HepG2 (cell line): ENCODE measurements at regions not wholly inside any gene's neighbourhood (a gene's known extent, or its start where the extent isn't known, plus 50 kb on each side); places are given as distances from the start of the nearest gene placed in this dataset.

Source experiments
- ATAC-seq: fragments of 200-7000 bp; cut with Tn5 transposase; 3 replicates; pipeline ENCODE4 v1.9.1; 2020; ENCODE audit warnings: mild to moderate bottlenecking, moderate library complexity
- BruUV-seq: library from RNA; stranded (reverse); fragments of 400-500 nt; replicated peaks from 2 replicates; lab custom pipeline; 2021; lab: Mats Ljungman, UMichigan
- CTCF ChIA-PET: fragments of 300-600 bp; formaldehyde crosslinking; extraction: SDS; loops from one replicate; lab custom pipeline; 2021; ENCODE audit warnings: low total read pairs, inconsistent platforms, low intra/inter-chr PET ratio; lab: Yijun Ruan, JAX
- POLR2A ChIA-PET: fragments of 350-600 bp; sonication (Branson Sonifier 250); formaldehyde crosslinking; loops from one replicate; lab custom pipeline; 2020; ENCODE audit warnings: antibody characterized with exemption, inconsistent platforms; lab: Yijun Ruan, JAX
- DNase-seq: peaks from one replicate; pipeline ENCODE4 v3.0.0-alpha.2; 2015; ENCODE audit warnings: low spot score
- FAIRE-seq: peaks from 3 replicates; lab custom pipeline; 2011; peaks lifted over from hg19 to GRCh38; lab: Jason Lieb, UNC
- H2AFZ ChIP-seq: one replicate; pipeline ENCODE4 v1.6.1; 2011; ENCODE audit warnings: low read length, inconsistent platforms
- H3K27ac ChIP-seq: fragments of 300-600 bp; 3 replicates; pipeline ENCODE4 v1.8.0; 2011; ENCODE audit warnings: mixed run types, mild to moderate bottlenecking, mixed read lengths, low read length, inconsistent platforms; ENCODE audit not compliant: insufficient read depth; ENCODE audit errors: extremely low read length
- H3K27me3 ChIP-seq, 2 experiments: fragments of 200-600 bp in 1 of 2; 2 replicates in 1 of 2; 3 replicates in 1 of 2; pipeline versions ENCODE4 v1.6.0 to v1.8.0; 2011; ENCODE audit warnings: low read length in 2 of 2, mild to moderate bottlenecking in 2 of 2, moderate library complexity in 2 of 2, inconsistent platforms in 1 of 2; ENCODE audit not compliant: insufficient read depth in 2 of 2, control insufficient read depth in 1 of 2
- H3K36me3 ChIP-seq, 2 experiments: fragments of 200-600 bp in 1 of 2; replicated peaks in 1 of 2; 2 replicates in 1 of 2; 3 replicates in 1 of 2; pipeline versions ENCODE4 v1.5.1 to v1.8.0; 2011; ENCODE audit warnings: low read length in 2 of 2, inconsistent platforms in 1 of 2; ENCODE audit not compliant: insufficient read depth in 2 of 2, control insufficient read depth in 1 of 2
- H3K4me1 ChIP-seq: 2 replicates; pipeline ENCODE4 v1.5.1; 2012; ENCODE audit warnings: low read length, inconsistent platforms; ENCODE audit not compliant: insufficient read depth
- H3K4me2 ChIP-seq: 2 replicates; pipeline ENCODE4 v1.6.0; 2011; ENCODE audit warnings: low read depth, low read length, inconsistent platforms
- H3K4me3 ChIP-seq, 3 experiments: fragments of 200-600 bp in 1 of 3; sonication (generic), shearing (Covaris generic) in 1 of 3; replicated peaks in 1 of 3; 2 replicates each; pipeline ENCODE4 v1.5.1; 2011 to 2016; ENCODE audit warnings: low read length in 3 of 3, inconsistent platforms in 2 of 3, low read depth in 2 of 3, mild to moderate bottlenecking in 2 of 3, control low read depth in 1 of 3, mixed read lengths in 1 of 3; ENCODE audit not compliant: insufficient read depth in 1 of 3
- H3K79me2 ChIP-seq: one replicate; pipeline ENCODE4 v1.6.1; 2011; ENCODE audit warnings: low read length, inconsistent platforms; ENCODE audit not compliant: insufficient read depth
- H3K9ac ChIP-seq: 2 replicates; pipeline ENCODE4 v1.6.0; 2011; ENCODE audit warnings: mild to moderate bottlenecking, low read depth, low read length, inconsistent platforms; ENCODE audit not compliant: insufficient read depth
- H3K9me3 ChIP-seq: 2 replicates; pipeline ENCODE4 v1.5.1; 2012; ENCODE audit warnings: mild to moderate bottlenecking, low read length
- H4K20me1 ChIP-seq: 2 replicates; pipeline ENCODE4 v1.6.0; 2011; ENCODE audit warnings: inconsistent platforms, mild to moderate bottlenecking, low read length, moderate library complexity; ENCODE audit not compliant: insufficient read depth
- ARID2 ChIP-seq: sonication (generic); formaldehyde crosslinking; IDR thresholded peaks from 2 replicates; pipeline ENCODE4 v1.8.1; 2022; ENCODE audit warnings: mild to moderate bottlenecking, missing genetic modification reagents, borderline replicate concordance
- CTCF ChIP-seq: sonication (generic); formaldehyde crosslinking; IDR thresholded peaks from 2 replicates; pipeline ENCODE4 v1.5.0; 2020; ENCODE audit warnings: mild to moderate bottlenecking, missing genetic modification reagents, moderate library complexity
- GMEB2 ChIP-seq: IDR thresholded peaks from 2 replicates; pipeline ENCODE4 v1.6.1; 2016; ENCODE audit warnings: missing biosample characterization, missing genetic modification reagents, low read depth
- MBNL3 ChIP-seq: fragments of 250-450 bp; sonication (Bioruptor Pico); conservative IDR thresholded peaks from 2 replicates; pipeline ENCODE4 v1.8.0; 2022; ENCODE audit warnings: mild to moderate bottlenecking, inconsistent platforms
- SMAD3 ChIP-seq: sonication (generic); formaldehyde crosslinking; IDR thresholded peaks from 2 replicates; pipeline ENCODE4 v1.4.0; 2020; ENCODE audit warnings: missing genetic modification reagents
- ZNF883 ChIP-seq: sonication (generic); formaldehyde crosslinking; IDR thresholded peaks from 2 replicates; pipeline ENCODE4 v1.5.1; 2020; ENCODE audit warnings: mild to moderate bottlenecking, missing genetic modification reagents; ENCODE audit errors: not compliant biosample characterization
- WGBS: methylation state at CpG from one replicate; pipeline ENCODE4 v1.1.6; 2017; ENCODE audit warnings: low lambda C conversion rate; 5-methylcytosine and 5-hydroxymethylcytosine counted together
- in situ Hi-C: cut with HindIII; loops from 2 replicates; pipeline ENCODE4 v1.10.0; 2017; ENCODE audit warnings: low pct_unique_long_range_greater_than_20kb; ENCODE audit not compliant: extremely low pct_ligation_motif_present
- intact Hi-C: fragments of 100-400 bp; cut with micrococcal nuclease; formaldehyde crosslinking; loops from one replicate; pipeline ENCODE4 v1.10.0; 2022; ENCODE audit not compliant: unreplicated experiment
- TF ChIP-seq, protein P1 (sequence below): sonication (generic); formaldehyde crosslinking; IDR thresholded peaks from 2 replicates; pipeline ENCODE4 v1.4.0; 2020; ENCODE audit warnings: mild to moderate bottlenecking, missing genetic modification reagents
- TF ChIP-seq, protein P2 (sequence below): sonication (generic); formaldehyde crosslinking; conservative IDR thresholded peaks from 2 replicates; pipeline ENCODE4 v1.8.0; 2022; ENCODE audit warnings: mild to moderate bottlenecking, moderate library complexity, missing genetic modification reagents

DNA sequence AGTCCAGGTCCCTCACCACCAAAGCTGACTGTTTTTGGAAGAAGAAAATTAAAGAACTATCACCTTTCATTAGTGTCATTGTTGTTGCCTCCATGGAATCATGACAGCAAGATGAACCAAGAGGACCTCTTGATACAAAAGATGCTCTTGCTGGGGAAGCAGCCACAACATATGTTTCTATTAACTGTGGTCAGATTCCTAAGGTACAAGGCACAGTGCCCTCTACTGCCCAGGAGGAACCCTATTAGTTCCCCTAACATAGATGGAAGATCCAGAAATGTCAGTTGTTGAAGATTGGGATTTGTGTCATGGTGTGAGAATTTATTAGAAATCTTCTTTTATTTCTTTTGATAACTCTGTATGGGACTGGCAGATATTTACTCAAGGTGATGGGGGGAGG is 188.2 kb upstream of the ANKFN1 start (continued):
- TF ChIP-seq CTCF (CRISPR knock-in tag) (peak; percentile 26; the same call in 1 of the 2 replicates), ARID2 (CRISPR knock-in tag) (no peak)
- TF ChIP-seq, all 625 proteins: peak for 2

DNA sequence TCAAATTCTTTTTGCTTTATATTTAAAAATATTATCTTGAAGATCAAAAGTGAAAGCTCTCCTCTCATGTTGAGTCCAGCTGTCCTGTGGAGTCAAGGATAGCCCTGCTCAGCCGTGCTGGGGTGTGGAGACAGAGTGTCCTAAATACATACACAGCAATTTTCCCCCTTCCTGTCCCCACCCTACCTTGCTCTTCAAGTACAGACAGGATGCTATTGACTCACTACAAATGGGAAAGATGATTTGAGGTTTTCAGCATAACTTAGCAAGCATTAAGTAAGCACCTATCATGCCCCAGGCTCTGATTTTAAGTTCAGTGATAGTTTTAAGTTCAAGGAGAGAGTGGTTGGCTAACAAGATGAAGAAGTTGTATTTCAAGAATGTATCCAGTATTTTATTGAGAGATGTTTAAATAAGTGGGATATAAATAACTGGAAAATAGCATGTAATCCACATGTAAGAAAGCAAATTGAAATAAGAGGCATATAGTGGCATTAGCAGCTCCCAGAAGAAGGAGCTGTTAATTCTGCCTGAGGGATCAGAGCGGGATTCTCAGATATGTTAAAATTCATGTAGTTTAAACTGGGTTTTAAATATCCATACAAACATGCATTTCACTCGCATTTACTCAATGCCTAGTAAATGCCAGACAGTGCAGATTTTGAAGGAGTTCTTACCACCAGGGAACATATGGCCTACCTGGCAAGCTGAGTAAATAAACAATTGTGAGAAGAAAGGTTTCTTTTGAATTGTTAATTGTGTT is 183.5 kb upstream of the ANKFN1 start:
- POLR2A ChIA-PET, result no interaction called here
- Histone ChIP-seq H3K9me3 (no peaks in the 10 kb centered on the region), H2AFZ (no peak overlapping the region), H3K4me1 (no peaks in the 10 kb centered on the region), H3K27ac (no peak overlapping the region), H3K27me3 (no peaks in the 10 kb centered on the region), H3K79me2 (no peaks in the 10 kb centered on the region), H3K36me3 (no peaks in the 10 kb centered on the region), H3K4me3 (no peak overlapping the region), H3K4me2 (no peak overlapping the region), H4K20me1 (no peaks in the 10 kb centered on the region), H3K9ac (no peak overlapping the region)
- CTCF ChIA-PET, result no interaction called here
- no peak for DNase-seq
- 6% methylated on average over 3 of the region's 3 CpGs for WGBS
- BruUV-seq, result no TSS peak
- no peak for ATAC-seq
- intact Hi-C loops, result no loop called here
- no peak for FAIRE-seq
- in situ Hi-C loops, result no loop called here
- no peak for TF ChIP-seq ZNF883 (CRISPR knock-in tag)
- no peak for TF ChIP-seq MBNL3 (CRISPR knock-in tag)
- TF ChIP-seq, protein P1, sequence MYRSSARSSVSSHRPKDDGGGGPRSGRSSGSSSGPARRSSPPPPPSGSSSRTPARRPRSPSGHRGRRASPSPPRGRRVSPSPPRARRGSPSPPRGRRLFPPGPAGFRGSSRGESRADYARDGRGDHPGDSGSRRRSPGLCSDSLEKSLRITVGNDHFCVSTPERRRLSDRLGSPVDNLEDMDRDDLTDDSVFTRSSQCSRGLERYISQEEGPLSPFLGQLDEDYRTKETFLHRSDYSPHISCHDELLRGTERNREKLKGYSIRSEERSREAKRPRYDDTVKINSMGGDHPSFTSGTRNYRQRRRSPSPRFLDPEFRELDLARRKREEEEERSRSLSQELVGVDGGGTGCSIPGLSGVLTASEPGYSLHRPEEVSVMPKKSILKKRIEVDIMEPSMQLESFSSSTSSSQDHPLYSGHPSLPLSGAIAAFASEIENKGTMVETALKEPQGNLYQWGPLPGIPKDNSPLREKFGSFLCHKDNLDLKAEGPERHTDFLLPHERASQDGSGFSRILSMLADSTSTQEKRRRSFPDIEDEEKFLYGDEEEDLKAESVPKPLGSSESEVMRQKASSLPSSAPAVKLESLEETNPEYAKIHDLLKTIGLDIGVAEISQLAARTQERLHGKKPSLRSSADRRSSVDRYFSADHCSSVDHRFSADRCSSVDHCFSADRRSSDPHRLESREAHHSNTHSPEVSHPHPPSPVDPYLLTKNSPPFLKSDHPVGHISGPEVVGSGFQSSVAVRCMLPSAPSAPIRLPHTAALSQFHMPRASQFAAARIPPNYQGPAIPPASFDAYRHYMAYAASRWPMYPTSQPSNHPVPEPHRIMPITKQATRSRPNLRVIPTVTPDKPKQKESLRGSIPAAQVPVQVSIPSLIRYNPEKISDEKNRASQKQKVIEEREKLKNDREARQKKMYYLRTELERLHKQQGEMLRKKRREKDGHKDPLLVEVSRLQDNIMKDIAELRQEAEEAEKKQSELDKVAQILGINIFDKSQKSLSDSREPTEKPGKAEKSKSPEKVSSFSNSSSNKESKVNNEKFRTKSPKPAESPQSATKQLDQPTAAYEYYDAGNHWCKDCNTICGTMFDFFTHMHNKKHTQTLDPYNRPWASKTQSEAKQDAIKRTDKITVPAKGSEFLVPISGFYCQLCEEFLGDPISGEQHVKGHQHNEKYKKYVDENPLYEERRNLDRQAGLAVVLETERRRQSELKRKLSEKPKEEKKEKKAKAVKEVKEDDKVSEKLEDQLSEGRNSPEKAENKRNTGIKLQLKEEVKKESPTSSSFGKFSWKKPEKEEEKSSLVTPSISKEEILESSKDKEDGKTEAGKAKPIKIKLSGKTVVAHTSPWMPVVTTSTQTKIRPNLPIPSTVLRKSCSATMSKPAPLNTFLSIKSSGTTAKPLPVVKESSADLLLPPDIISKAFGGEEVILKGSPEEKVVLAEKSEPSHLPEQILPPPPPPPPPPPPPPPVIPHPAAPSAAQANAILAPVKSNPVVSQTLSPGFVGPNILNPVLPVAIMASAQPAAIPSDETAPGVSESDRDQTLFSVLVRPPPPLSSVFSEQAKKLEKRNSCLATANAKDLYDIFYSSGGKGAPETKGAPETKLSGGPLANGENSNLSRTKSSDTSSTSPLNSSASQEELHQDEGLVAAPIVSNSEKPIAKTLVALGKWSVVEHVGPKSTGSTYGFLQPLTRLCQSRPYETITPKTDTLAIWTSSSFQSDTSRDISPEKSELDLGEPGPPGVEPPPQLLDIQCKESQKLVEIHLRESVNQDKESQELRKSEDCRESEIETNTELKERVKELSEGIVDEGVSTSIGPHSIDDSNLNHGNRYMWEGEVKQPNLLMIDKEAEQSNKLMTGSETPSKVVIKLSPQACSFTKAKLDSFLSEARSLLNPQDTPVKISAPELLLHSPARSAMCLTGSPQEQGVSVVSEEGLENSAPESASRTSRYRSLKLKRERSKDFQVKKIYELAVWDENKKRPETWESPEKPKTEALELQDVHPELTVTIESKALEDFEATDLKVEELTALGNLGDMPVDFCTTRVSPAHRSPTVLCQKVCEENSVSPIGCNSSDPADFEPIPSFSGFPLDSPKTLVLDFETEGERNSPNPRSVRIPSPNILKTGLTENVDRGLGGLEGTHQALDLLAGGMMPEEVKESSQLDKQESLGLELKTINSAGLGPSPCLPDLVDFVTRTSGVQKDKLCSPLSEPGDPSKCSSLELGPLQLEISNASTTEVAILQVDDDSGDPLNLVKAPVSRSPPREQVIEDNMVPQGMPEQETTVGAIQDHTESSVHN, result no peak
- TF ChIP-seq GMEB2 (CRISPR knock-in tag), result no peak
- TF ChIP-seq, protein P2, sequence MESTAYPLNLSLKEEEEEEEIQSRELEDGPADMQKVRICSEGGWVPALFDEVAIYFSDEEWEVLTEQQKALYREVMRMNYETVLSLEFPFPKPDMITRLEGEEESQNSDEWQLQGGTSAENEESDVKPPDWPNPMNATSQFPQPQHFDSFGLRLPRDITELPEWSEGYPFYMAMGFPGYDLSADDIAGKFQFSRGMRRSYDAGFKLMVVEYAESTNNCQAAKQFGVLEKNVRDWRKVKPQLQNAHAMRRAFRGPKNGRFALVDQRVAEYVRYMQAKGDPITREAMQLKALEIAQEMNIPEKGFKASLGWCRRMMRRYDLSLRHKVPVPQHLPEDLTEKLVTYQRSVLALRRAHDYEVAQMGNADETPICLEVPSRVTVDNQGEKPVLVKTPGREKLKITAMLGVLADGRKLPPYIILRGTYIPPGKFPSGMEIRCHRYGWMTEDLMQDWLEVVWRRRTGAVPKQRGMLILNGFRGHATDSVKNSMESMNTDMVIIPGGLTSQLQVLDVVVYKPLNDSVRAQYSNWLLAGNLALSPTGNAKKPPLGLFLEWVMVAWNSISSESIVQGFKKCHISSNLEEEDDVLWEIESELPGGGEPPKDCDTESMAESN (CRISPR knock-in tag), result no peak
- TF ChIP-seq SMAD3 (CRISPR knock-in tag), result no peak
